ENCODE measurements at regions not wholly inside any gene's neighbourhood (a gene's known extent, or its start where the extent isn't known, plus 50 kb on each side); places are given as distances from the start of the nearest gene placed in this dataset.

DNA sequence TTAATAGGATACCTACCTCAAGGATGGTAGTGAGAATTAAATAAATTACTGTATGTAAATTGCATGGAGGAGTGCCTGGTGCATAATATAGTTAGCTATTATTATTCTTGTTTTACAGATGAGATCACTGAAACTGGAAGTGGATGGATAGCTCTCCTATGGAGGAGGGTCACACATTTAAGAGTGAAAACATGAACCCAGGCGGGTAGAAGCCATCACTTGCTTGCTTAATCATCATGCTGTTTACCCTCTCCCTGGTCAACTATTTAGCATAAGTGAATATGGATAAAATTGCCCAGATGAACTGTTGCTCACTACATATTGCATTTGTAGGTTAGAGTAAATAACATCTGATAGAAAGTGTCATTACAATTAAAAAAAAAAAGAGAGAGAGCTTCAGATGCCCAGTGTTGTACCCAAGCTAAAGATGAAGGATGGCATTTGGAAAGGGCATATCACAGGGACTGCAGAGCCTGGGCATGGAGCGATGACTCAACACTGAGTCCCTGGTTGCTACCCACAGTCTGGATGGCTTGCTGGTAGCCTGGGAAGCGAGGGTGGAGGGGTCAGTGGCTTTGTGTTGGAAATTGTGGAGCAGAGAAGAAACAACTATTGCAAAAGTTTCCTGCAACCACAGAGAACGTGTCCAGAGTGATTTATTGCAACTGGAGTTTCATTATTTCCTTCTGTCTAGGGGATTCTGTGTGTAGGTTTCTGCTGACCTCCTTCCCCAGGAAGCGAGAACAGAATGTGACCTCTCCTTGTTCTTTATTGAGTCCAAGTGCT, 414.4 kb downstream of the SHISA9 start:
- BruUV-seq (replicated peaks), result no TSS peak
- ChIA-PET POLR2A (interaction anchor here (0.6 to 0.7 kb wide), 2 partner anchors 10 to 373 kb away, joined by 3 read pairs; no protein-coding TSS in a partner anchor), RAD21 (ENCODE audit: unreplicated experiment) (interaction anchor here (0.6 kb wide), 1 partner anchor 189 kb away, joined by 3 read pairs; no protein-coding TSS in a partner anchor), SMC1A (ENCODE audit: uncharacterized antibody, unreplicated experiment) (interaction anchor here (0.6 to 1.3 kb wide), 6 partner anchors 9 to 430 kb away, joined by 3 read pairs; no protein-coding TSS in a partner anchor), CTCF (interaction anchor here (1.1 kb wide), 1 partner anchor 75 kb away, joined by 3 read pairs; no protein-coding TSS in a partner anchor)
- ATAC-seq, result no peak
- DNase-seq (ENCODE audit: low read depth, low spot score), result no peak
- no peaks in the 10 kb centered on the region for H3K9me3 ChIP-seq (replicated peaks; ENCODE audit: control insufficient read depth, insufficient read depth, low read length)
- no peaks in the 10 kb centered on the region for H3K79me2 ChIP-seq (ENCODE audit: control insufficient read depth, insufficient read depth, low read length)
- H4K20me1 ChIP-seq (ENCODE audit: control insufficient read depth, insufficient read depth), result no peaks in the 10 kb centered on the region
- no peaks in the 10 kb centered on the region for H3K27me3 ChIP-seq (replicated peaks in 1 of 2; ENCODE audit: control insufficient read depth in 2 of 2, insufficient read depth in 2 of 2, low read length in 1 of 2)
- H3K9ac ChIP-seq (ENCODE audit: control insufficient read depth, insufficient read depth, low read length), result no peak overlapping the region
- intact Hi-C loops (cut with micrococcal nuclease; ENCODE audit: unreplicated experiment), result no loop called here
- in situ Hi-C loops (cut with MboI), result no loop called here
- TF ChIP-seq IKZF1 (conservative IDR thresholded peaks at IDR 0.05), result peak; percentile 17; the same call in 1 of the 2 replicates
- TF ChIP-seq, protein P1, sequence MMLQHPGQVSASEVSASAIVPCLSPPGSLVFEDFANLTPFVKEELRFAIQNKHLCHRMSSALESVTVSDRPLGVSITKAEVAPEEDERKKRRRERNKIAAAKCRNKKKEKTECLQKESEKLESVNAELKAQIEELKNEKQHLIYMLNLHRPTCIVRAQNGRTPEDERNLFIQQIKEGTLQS (IDR thresholded peaks at IDR 0.05; ENCODE audit: borderline replicate concordance, extremely low read depth, low read depth, low read length), result no peak
- no peak overlapping the region for H3K27ac ChIP-seq (ENCODE audit: control insufficient read depth, insufficient read depth)
- H3K36me3 ChIP-seq (ENCODE audit: control insufficient read depth in 2 of 2, insufficient read depth in 2 of 2, low read length in 1 of 2), result no peaks in the 10 kb centered on the region
- WGBS (ENCODE audit: insufficient coverage, insufficient replicate concordance, low lambda C conversion rate, missing lambda C conversion rate), result 38% methylated on average over 5 of the region's 5 CpGs
- no peak overlapping the region for H3K4me3 ChIP-seq
- H3K4me2 ChIP-seq (ENCODE audit: control insufficient read depth, insufficient read depth), result peak overlapping the region; percentile 33; the same call in 1 of the 2 replicates
- peaks cover 3% of the 10 kb centered on the region; the same call in 1 of the 2 replicates for H3K4me1 ChIP-seq (ENCODE audit: control insufficient read depth, insufficient read depth, low read length)
- FAIRE-seq, result no peak
- H2AFZ ChIP-seq (ENCODE audit: control insufficient read depth, low read depth, low read length), result peak overlapping the region; percentile 20

DNA sequence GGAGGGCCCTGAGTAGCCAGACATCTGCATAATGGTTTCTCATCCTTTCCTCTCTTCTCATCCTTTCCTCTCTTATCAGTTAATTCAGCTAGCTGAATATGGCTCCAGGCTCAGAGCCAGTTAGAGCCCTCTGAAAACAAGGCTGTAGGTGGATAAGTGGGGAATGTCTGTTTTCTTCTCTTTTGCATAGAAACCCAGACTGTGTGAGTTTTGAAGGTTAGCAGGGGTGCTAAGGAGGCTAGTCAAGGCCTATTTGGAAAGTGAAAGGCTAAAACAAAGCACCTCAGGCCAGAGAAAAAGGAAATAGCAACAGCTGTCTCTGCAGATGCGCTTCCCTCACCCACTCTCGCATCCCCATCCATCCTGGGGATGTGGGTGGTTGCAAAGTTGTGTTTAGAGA, 420.9 kb downstream of the SHISA9 start:
- Histone ChIP-seq H3K36me3 (ENCODE audit: control insufficient read depth in 2 of 2, insufficient read depth in 2 of 2, low read length in 1 of 2) (no peaks in the 10 kb centered on the region), H3K9ac (ENCODE audit: control insufficient read depth, insufficient read depth, low read length) (no peak overlapping the region), H4K20me1 (ENCODE audit: control insufficient read depth, insufficient read depth) (no peaks in the 10 kb centered on the region), H3K4me2 (ENCODE audit: control insufficient read depth, insufficient read depth) (no peak overlapping the region), H3K27ac (ENCODE audit: control insufficient read depth, insufficient read depth) (peak overlapping the region; percentile 46; the same call in 1 of the 2 replicates), H3K4me3 (no peak overlapping the region), H3K9me3 (replicated peaks; ENCODE audit: control insufficient read depth, insufficient read depth, low read length) (no peaks in the 10 kb centered on the region; the same call in 2 of the 3 replicates), H3K4me1 (ENCODE audit: control insufficient read depth, insufficient read depth, low read length) (peaks cover 8% of the 10 kb centered on the region), H3K27me3 (replicated peaks in 1 of 2; ENCODE audit: control insufficient read depth in 2 of 2, insufficient read depth in 2 of 2, low read length in 1 of 2) (no peaks in the 10 kb centered on the region), H2AFZ (ENCODE audit: control insufficient read depth, low read depth, low read length) (peak overlapping the region; percentile 41), H3K79me2 (ENCODE audit: control insufficient read depth, insufficient read depth, low read length) (no peaks in the 10 kb centered on the region)
- FAIRE-seq (peak; percentile 18), DNase-seq (ENCODE audit: low read depth, low spot score) (no peak), ATAC-seq (no peak)
- WGBS (ENCODE audit: insufficient coverage, insufficient replicate concordance, low lambda C conversion rate, missing lambda C conversion rate), result 4% methylated on average over 2 of the region's 2 CpGs
- ChIA-PET RAD21 (ENCODE audit: unreplicated experiment) (interaction anchor here (1.1 kb wide), 2 partner anchors 61 to 97 kb away, joined by 3 read pairs; no protein-coding TSS in a partner anchor), POLR2A (interaction anchor here (0.8 to 1.0 kb wide), 2 partner anchors 12 to 65 kb away, joined by 3 read pairs; no protein-coding TSS in a partner anchor), CTCF (interaction anchor here (0.7 kb wide), 1 partner anchor 38 kb away, joined by 3 read pairs; no protein-coding TSS in a partner anchor), SMC1A (ENCODE audit: uncharacterized antibody, unreplicated experiment) (interaction anchor here (0.6 to 1.3 kb wide), 4 partner anchors 9 to 116 kb away, joined by 3 to 7 read pairs (median 4); no protein-coding TSS in a partner anchor)
- BruUV-seq (replicated peaks), result no TSS peak
- in situ Hi-C loops (cut with MboI) (no loop called here), intact Hi-C loops (cut with micrococcal nuclease; ENCODE audit: unreplicated experiment) (no loop called here)
- 0 out of 3 replicates have a peak, but pooled peaks of 1 of the 2 experiments have one; percentile 16 for TF ChIP-seq EGR1 (IDR thresholded peaks at IDR 0.05; ENCODE audit: borderline replicate concordance in 1 of 2, low read depth in 2 of 2, low read length in 2 of 2)
- no peak for TF ChIP-seq NFYA (IDR thresholded peaks at IDR 0.05; ENCODE audit: borderline replicate concordance, low read depth, low read length)
- TF ChIP-seq IKZF2 (IDR thresholded peaks at IDR 0.05), result peak in 1 of 2 experiments; percentile 39; a peak in 1 of 4 replicates
- 0 out of 4 replicates have a peak, but pooled peaks of 1 of the 2 experiments have one; percentile 45 for TF ChIP-seq ETV6 (conservative IDR thresholded peaks at IDR 0.05 in 1 of 2, IDR thresholded peaks at IDR 0.05 in 1 of 2; ENCODE audit: borderline replicate concordance in 1 of 2, low read depth in 1 of 2)
- TF ChIP-seq, protein P2, sequence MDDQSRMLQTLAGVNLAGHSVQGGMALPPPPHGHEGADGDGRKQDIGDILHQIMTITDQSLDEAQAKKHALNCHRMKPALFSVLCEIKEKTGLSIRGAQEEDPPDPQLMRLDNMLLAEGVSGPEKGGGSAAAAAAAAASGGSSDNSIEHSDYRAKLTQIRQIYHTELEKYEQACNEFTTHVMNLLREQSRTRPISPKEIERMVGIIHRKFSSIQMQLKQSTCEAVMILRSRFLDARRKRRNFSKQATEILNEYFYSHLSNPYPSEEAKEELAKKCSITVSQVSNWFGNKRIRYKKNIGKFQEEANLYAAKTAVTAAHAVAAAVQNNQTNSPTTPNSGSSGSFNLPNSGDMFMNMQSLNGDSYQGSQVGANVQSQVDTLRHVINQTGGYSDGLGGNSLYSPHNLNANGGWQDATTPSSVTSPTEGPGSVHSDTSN (IDR thresholded peaks at IDR 0.05; ENCODE audit: insufficient replicate concordance, low read depth, low read length), result no peak
- peak; percentile 41; the same call in 1 of the 2 replicates for TF ChIP-seq NFIC (IDR thresholded peaks at IDR 0.05; ENCODE audit: low read depth, low read length)
- peak; percentile 32; the same call in 1 of the 2 replicates for TF ChIP-seq RUNX3 (IDR thresholded peaks at IDR 0.05; ENCODE audit: low read length)
- 0 out of 2 replicates have a peak, but pooled peaks have one; percentile 65 for TF ChIP-seq EED (IDR thresholded peaks at IDR 0.05; ENCODE audit: low read depth)
- peak; percentile 74 for TF ChIP-seq TCF12 (IDR thresholded peaks at IDR 0.05; ENCODE audit: low read depth, low read length)
- peak; percentile 41; the same call in 1 of the 2 replicates for TF ChIP-seq IKZF1 (conservative IDR thresholded peaks at IDR 0.05)
